HCT116 (cell line): ENCODE measurements at regions not wholly inside any gene's neighbourhood (a gene's known extent, or its start where the extent isn't known, plus 50 kb on each side); places are given as distances from the start of the nearest gene placed in this dataset.

Source experiments
- CEBPB ChIP-seq: IDR thresholded peaks from 2 replicates; pipeline ENCODE4 v1.6.1; 2012; ENCODE audit warnings: low read depth
- EZH2 ChIP-seq: fragments of 200-600 bp; sonication (generic); IDR thresholded peaks from 2 replicates; pipeline ENCODE4 v1.6.1; 2017; ENCODE audit warnings: antibody characterized with exemption, mixed run types
- JUND ChIP-seq: IDR thresholded peaks from 2 replicates; pipeline ENCODE4 v1.6.1; 2012
- POLR2A ChIP-seq: IDR thresholded peaks from 2 replicates; pipeline ENCODE4 v1.7.0; 2011; ENCODE audit warnings: borderline replicate concordance; ENCODE audit not compliant: insufficient read depth, insufficient read length; ENCODE audit errors: extremely low read depth
- POLR2AphosphoS5 ChIP-seq: IDR thresholded peaks from 2 replicates; pipeline ENCODE4 v1.6.1; 2011; ENCODE audit warnings: mild to moderate bottlenecking, low read depth, low read length, moderate library complexity
- SIN3A ChIP-seq: IDR thresholded peaks from 2 replicates; pipeline ENCODE4 v1.6.1; 2012; ENCODE audit warnings: low read depth
- SP1 ChIP-seq: IDR thresholded peaks from 2 replicates; pipeline ENCODE4 v1.6.1; 2012; ENCODE audit warnings: low read depth
- YY1 ChIP-seq: IDR thresholded peaks from 2 replicates; pipeline ENCODE4 v1.6.1; 2011; ENCODE audit warnings: low read length, low read depth, moderate library complexity, mild to moderate bottlenecking; ENCODE audit not compliant: insufficient replicate concordance; ENCODE audit errors: extremely low read depth
- TF ChIP-seq, protein P1 (sequence below), 3 experiments: fragments of 200-600 bp in 1 of 3; sonication (generic) in 1 of 3; IDR thresholded peaks in 2 of 3; conservative IDR thresholded peaks in 1 of 3; 2 replicates each; pipeline ENCODE4 v1.5.1; 2012 to 2017; ENCODE audit warnings: low read depth in 2 of 3, low read length in 2 of 3, antibody characterized with exemption in 1 of 3, borderline replicate concordance in 1 of 3, control low read depth in 1 of 3, mild to moderate bottlenecking in 1 of 3, mixed read lengths in 1 of 3, mixed run types in 1 of 3, moderate library complexity in 1 of 3; ENCODE audit not compliant: insufficient read depth in 1 of 3
- TF ChIP-seq, protein P2 (sequence below): IDR thresholded peaks from 2 replicates; pipeline ENCODE4 v1.6.1; 2012
- TF ChIP-seq, protein P3 (sequence below): IDR thresholded peaks from 2 replicates; pipeline ENCODE4 v1.6.1; 2011; ENCODE audit warnings: mild to moderate bottlenecking, low read length, moderate library complexity; ENCODE audit not compliant: insufficient replicate concordance; ENCODE audit errors: extremely low read depth
- TF ChIP-seq, protein P4 (sequence below): IDR thresholded peaks from 2 replicates; pipeline ENCODE4 v1.6.1; 2012

DNA sequence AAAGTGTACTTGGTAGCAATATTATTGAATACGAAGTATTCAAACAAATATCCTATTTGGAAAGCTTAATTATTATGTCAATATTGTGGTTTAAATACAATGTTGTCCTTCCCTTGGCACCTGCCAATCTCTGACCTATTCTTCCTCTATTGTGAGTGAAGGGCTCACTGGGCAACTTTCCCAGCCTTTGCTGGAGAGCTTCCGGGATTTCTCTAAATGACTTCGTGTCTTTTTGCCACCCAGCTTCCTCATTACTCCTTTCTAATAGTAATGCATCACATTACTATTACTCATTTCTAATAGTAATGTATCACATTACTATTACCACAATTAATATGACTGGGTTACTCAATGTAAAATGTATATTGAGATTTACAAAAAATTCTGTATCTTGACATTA lies 880.6 kb downstream of the BRINP3 start:
- TF ChIP-seq YY1 (no peak), POLR2A (no peak), SP1 (no peak), POLR2AphosphoS5 (no peak), CEBPB (no peak), JUND (no peak), SIN3A (no peak), EZH2 (no peak)
- TF ChIP-seq, protein P1, sequence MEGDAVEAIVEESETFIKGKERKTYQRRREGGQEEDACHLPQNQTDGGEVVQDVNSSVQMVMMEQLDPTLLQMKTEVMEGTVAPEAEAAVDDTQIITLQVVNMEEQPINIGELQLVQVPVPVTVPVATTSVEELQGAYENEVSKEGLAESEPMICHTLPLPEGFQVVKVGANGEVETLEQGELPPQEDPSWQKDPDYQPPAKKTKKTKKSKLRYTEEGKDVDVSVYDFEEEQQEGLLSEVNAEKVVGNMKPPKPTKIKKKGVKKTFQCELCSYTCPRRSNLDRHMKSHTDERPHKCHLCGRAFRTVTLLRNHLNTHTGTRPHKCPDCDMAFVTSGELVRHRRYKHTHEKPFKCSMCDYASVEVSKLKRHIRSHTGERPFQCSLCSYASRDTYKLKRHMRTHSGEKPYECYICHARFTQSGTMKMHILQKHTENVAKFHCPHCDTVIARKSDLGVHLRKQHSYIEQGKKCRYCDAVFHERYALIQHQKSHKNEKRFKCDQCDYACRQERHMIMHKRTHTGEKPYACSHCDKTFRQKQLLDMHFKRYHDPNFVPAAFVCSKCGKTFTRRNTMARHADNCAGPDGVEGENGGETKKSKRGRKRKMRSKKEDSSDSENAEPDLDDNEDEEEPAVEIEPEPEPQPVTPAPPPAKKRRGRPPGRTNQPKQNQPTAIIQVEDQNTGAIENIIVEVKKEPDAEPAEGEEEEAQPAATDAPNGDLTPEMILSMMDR (IDR thresholded peaks at IDR 0.05 in 2 of 3, conservative IDR thresholded peaks at IDR 0.05 in 1 of 3; ENCODE audit: borderline replicate concordance in 1 of 3, insufficient read depth in 1 of 3, low read depth in 2 of 3, low read length in 2 of 3): no peak
- TF ChIP-seq, protein P2, sequence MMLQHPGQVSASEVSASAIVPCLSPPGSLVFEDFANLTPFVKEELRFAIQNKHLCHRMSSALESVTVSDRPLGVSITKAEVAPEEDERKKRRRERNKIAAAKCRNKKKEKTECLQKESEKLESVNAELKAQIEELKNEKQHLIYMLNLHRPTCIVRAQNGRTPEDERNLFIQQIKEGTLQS: no peak
- TF ChIP-seq, protein P3, sequence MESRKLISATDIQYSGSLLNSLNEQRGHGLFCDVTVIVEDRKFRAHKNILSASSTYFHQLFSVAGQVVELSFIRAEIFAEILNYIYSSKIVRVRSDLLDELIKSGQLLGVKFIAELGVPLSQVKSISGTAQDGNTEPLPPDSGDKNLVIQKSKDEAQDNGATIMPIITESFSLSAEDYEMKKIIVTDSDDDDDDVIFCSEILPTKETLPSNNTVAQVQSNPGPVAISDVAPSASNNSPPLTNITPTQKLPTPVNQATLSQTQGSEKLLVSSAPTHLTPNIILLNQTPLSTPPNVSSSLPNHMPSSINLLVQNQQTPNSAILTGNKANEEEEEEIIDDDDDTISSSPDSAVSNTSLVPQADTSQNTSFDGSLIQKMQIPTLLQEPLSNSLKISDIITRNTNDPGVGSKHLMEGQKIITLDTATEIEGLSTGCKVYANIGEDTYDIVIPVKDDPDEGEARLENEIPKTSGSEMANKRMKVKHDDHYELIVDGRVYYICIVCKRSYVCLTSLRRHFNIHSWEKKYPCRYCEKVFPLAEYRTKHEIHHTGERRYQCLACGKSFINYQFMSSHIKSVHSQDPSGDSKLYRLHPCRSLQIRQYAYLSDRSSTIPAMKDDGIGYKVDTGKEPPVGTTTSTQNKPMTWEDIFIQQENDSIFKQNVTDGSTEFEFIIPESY: no peak
- TF ChIP-seq, protein P4, sequence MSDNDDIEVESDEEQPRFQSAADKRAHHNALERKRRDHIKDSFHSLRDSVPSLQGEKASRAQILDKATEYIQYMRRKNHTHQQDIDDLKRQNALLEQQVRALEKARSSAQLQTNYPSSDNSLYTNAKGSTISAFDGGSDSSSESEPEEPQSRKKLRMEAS: no peak
